ENCODE measurements at regions not wholly inside any gene's neighbourhood (a gene's known extent, or its start where the extent isn't known, plus 50 kb on each side); places are given as distances from the start of the nearest gene placed in this dataset.

DNA sequence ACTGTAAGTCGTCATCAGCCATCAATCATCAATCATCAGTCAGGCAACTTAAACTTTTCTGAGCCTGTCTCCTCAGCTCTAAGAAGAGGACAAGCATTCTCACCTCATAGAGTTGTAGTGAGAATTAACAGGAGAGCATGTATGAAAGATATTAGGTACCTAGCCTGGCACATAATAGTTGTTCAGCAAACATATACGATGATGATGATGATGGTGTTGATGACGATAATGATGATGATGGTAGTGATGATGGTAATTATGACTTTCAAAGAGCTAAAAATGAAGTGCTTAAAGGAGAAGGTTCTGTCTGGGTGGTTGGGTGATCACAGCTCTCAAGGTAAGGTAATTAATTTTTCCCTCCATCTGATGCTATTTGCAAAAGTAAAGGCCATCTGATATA is 55.1 kb upstream of the ADRB1 start:
- no peak for TF ChIP-seq CTCF (IDR thresholded peaks at IDR 0.05)
- TF ChIP-seq POLR2A (IDR thresholded peaks at IDR 0.05) = no peak

Data from Peyer's patch (tissue), 4 donors.